Lung (tissue), 11 donors: ENCODE measurements at regions not wholly inside any gene's neighbourhood (a gene's known extent, or its start where the extent isn't known, plus 50 kb on each side); places are given as distances from the start of the nearest gene placed in this dataset.

Source experiments
- ATAC-seq: fragments of 200-7000 bp; cut with Tn5 transposase; one replicate; pipeline ENCODE4 v1.9.1; 2020; ENCODE audit warnings: moderate number of reproducible peaks; ENCODE audit not compliant: insufficient read depth, low FRiP score
- DNase-seq, 3 donors: peaks; one replicate each; pipeline ENCODE4 v3.0.0-alpha.2; 2013 to 2017
- H3K27ac ChIP-seq, 2 donors: one replicate each; pipeline ENCODE4 v1.5.1; 2013; ENCODE audit warnings: mild to moderate bottlenecking in 2 of 2, moderate library complexity in 2 of 2, control low read depth in 1 of 2, inconsistent platforms in 1 of 2, low read depth in 1 of 2, low read length in 1 of 2
- H3K27me3 ChIP-seq, 3 donors: one replicate each; pipeline ENCODE4 v1.5.1; 2013; ENCODE audit warnings: low read length in 2 of 3; ENCODE audit not compliant: control insufficient read depth in 3 of 3, insufficient read depth in 3 of 3
- H3K36me3 ChIP-seq, 4 donors: one replicate each; pipeline ENCODE4 v1.5.1; 2013; ENCODE audit warnings: low read length in 4 of 4, mild to moderate bottlenecking in 1 of 4, moderate library complexity in 1 of 4; ENCODE audit not compliant: control insufficient read depth in 4 of 4, insufficient read depth in 4 of 4
- H3K4me1 ChIP-seq, 5 donors: one replicate each; pipeline ENCODE4 v1.5.1; 2013; ENCODE audit warnings: low read length in 5 of 5, mild to moderate bottlenecking in 2 of 5, moderate library complexity in 1 of 5; ENCODE audit not compliant: control insufficient read depth in 5 of 5, insufficient read depth in 5 of 5
- H3K4me3 ChIP-seq: one replicate; pipeline ENCODE4 v1.5.1; 2013; ENCODE audit warnings: mild to moderate bottlenecking, control low read depth, moderate library complexity
- H3K9ac ChIP-seq, 2 donors: one replicate each; pipeline ENCODE4 v1.5.1; 2013; ENCODE audit warnings: low read length in 2 of 2, control low read depth in 1 of 2; ENCODE audit not compliant: insufficient read depth in 1 of 2
- H3K9me3 ChIP-seq, 4 donors: one replicate each; pipeline ENCODE4 v1.5.1; 2013; ENCODE audit warnings: low read length in 3 of 4, mild to moderate bottlenecking in 1 of 4, moderate library complexity in 1 of 4; ENCODE audit not compliant: control insufficient read depth in 4 of 4, insufficient read depth in 3 of 4
- WGBS, 2 donors: extraction: QIAGEN DNeasy Blood & Tissue Kit; methylation state at CpG; one replicate each; pipeline ENCODE4 v1.1.7; 2013; 5-methylcytosine and 5-hydroxymethylcytosine counted together
- TF ChIP-seq, protein P1 (sequence below): IDR thresholded peaks from 2 replicates; pipeline ENCODE4 v1.5.1; 2012; ENCODE audit warnings: mild to moderate bottlenecking; ENCODE audit errors: control extremely low read depth, extremely low read depth
- donor health status: control.
- donor health status: control.
- donor health status: Bipolar disorder and iron deficiency.
- donor health status: healthy.
- donor health status: DM: yes; HTN: yes; CAD: no.

DNA sequence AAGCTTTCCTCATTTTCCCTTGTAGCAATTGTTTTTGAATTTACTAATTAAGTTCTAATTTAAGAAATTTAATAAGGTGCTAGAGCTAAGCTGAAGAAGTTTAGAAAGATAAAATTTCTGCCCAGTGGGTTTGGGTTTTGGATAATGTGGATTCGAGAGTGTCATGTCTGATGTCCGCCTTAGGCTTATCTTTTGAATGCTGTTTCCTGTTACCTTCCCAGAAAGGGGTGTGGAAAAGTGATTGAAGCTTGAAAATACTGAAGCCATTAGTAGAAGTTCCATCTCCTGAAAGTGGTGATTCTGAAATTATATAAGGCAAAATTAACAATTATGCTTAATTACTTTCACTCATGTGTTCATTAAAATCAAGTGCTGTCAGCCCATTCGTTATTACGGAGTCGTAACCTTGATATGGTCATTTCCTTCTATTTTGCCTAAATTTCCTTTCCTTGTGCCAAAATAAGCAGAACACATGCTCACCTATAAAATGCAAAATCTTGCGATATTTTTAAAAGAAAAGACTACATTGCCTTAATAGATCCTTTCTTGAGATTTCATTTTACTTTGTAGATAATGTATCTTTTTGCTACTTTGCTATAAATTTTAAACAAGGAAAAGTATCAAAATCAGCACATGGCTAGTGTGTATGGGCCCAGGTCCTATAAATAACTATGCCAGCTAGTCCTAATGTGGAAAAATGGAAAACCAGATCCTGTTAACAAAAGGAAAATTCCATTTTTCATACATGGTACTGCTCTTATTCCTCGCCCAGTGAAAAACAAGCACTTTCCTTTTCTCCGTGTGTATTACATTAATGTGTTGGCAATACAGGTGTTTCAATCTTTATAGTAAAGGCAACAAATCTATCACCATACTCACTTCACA, 97.3 kb downstream of the ICOS start:
- DNase-seq (no peak), ATAC-seq (no peak)
- no peak overlapping the region for H3K27ac ChIP-seq
- WGBS, 2 donors, result 76 to 80% methylated on average over 8 of the region's 8 CpGs
- peaks cover 0 to 21% (median 3%) of the 10 kb centered on the region in 5 donors for H3K4me1 ChIP-seq
- H3K27me3 ChIP-seq, result no peaks in the 10 kb centered on the region
- H3K9ac ChIP-seq, result no peak overlapping the region
- TF ChIP-seq, protein P1, sequence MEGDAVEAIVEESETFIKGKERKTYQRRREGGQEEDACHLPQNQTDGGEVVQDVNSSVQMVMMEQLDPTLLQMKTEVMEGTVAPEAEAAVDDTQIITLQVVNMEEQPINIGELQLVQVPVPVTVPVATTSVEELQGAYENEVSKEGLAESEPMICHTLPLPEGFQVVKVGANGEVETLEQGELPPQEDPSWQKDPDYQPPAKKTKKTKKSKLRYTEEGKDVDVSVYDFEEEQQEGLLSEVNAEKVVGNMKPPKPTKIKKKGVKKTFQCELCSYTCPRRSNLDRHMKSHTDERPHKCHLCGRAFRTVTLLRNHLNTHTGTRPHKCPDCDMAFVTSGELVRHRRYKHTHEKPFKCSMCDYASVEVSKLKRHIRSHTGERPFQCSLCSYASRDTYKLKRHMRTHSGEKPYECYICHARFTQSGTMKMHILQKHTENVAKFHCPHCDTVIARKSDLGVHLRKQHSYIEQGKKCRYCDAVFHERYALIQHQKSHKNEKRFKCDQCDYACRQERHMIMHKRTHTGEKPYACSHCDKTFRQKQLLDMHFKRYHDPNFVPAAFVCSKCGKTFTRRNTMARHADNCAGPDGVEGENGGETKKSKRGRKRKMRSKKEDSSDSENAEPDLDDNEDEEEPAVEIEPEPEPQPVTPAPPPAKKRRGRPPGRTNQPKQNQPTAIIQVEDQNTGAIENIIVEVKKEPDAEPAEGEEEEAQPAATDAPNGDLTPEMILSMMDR, result no peak
- H3K36me3 ChIP-seq, result no peaks in the 10 kb centered on the region
- H3K9me3 ChIP-seq, result no peaks in the 10 kb centered on the region
- H3K4me3 ChIP-seq, result no peak overlapping the region

DNA sequence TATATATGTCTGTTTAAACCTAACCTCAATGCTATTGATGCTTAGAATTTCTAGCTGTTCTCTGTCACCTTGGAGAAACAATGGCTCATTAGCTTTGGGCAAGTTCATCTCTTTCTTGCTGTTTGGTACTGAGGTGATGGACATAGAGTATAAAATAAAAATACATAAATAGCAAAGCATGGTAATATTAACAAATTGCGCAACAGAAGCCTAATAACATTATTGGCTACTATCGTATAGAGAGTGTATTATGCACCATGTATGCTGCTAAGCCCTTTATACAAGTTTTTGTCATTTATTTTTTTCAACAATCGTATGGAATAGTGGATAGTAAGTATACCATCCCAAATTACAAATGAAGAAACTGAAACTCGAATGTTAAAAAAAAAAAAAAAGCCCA, 100.1 kb downstream of the ICOS start:
- H3K4me1 ChIP-seq, result peaks cover 0 to 8% (median 3%) of the 10 kb centered on the region in 5 donors
- no peak overlapping the region for H3K27ac ChIP-seq
- no peak overlapping the region for H3K9ac ChIP-seq
- TF ChIP-seq, protein P1, result no peak
- 94 to 96% methylated on average over 4 of the region's 4 CpGs for WGBS, 2 donors
- H3K9me3 ChIP-seq, result no peaks in the 10 kb centered on the region
- H3K36me3 ChIP-seq, result no peaks in the 10 kb centered on the region
- ATAC-seq (no peak), DNase-seq (no peak)
- no peaks in the 10 kb centered on the region for H3K27me3 ChIP-seq
- no peak overlapping the region for H3K4me3 ChIP-seq

DNA sequence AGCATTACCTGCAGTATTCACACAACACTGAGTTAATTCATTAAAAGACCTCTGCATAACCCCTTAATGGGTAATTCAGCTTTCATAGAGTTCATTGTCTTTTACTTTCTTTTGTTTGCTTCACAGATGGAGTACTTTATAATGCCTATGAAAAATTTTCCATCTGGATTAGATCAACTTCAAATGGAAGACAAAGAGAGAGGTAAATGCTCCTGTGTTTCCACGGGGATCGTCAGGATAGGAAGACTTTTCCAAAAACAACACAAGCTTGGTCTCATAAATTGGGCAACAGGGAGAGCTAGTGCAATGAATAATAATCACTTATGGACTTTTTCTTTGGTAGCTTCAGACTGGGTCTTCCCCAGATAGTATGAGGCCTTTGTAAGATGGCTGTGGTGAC, 100.7 kb downstream of the ICOS start:
- H3K27me3 ChIP-seq, result no peaks in the 10 kb centered on the region
- H3K9me3 ChIP-seq, result no peaks in the 10 kb centered on the region
- no peak overlapping the region for H3K27ac ChIP-seq
- WGBS, 2 donors, result 93 to 95% methylated on average over 2 of the region's 2 CpGs
- DNase-seq (no peak), ATAC-seq (no peak)
- TF ChIP-seq, protein P1, result no peak
- peaks cover 0 to 3% (median 2%) of the 10 kb centered on the region in 5 donors for H3K4me1 ChIP-seq
- no peaks in the 10 kb centered on the region for H3K36me3 ChIP-seq
- H3K9ac ChIP-seq, result no peak overlapping the region
- no peak overlapping the region for H3K4me3 ChIP-seq
